Activated CD8-positive, alpha-beta memory T cell treated with anti-CD3 and anti-CD28 coated beads, Interleukin-2, amount 10 ng/mL, durations not matched to agents 7 days and 5 days (primary cell): ENCODE measurements at regions not wholly inside any gene's neighbourhood (a gene's known extent, or its start where the extent isn't known, plus 50 kb on each side); places are given as distances from the start of the nearest gene placed in this dataset.

Experiments
- ATAC-seq: fragments of 150-1000 bp; cut with Tn5 transposase; one replicate; pipeline ENCODE4 v1.10.0; 2021; ENCODE audit warnings: moderate library complexity
- CTCF ChIA-PET: fragments of 350-600 bp; sonication (Branson Sonifier 250); formaldehyde crosslinking; loops from one replicate; lab custom pipeline; 2021; ENCODE audit warnings: antibody characterized with exemption; lab: Charles Lee
- DNase-seq: peaks from one replicate; pipeline ENCODE4 v3.0.0-alpha.2; 2020
- H3K27ac Mint-ChIP-seq: one replicate; pipeline ENCODE4 v1.8.0; 2021; ENCODE audit warnings: mild to moderate bottlenecking, mixed read lengths
- H3K27me3 Mint-ChIP-seq: one replicate; pipeline ENCODE4 v1.8.0; 2021; ENCODE audit warnings: mixed read lengths
- H3K36me3 Mint-ChIP-seq: one replicate; pipeline ENCODE4 v1.8.0; 2021; ENCODE audit warnings: mild to moderate bottlenecking, mixed read lengths
- H3K4me1 Mint-ChIP-seq: one replicate; pipeline ENCODE4 v1.8.0; 2021; ENCODE audit warnings: mixed read lengths
- H3K4me3 Mint-ChIP-seq: one replicate; pipeline ENCODE4 v1.8.0; 2021; ENCODE audit warnings: mild to moderate bottlenecking, moderate library complexity, mixed read lengths
- H3K9me3 Mint-ChIP-seq: one replicate; pipeline ENCODE4 v1.8.0; 2022; ENCODE audit warnings: low read depth, mixed read lengths

- Mint-ChIP-seq H3K27ac (no peak overlapping the region), H3K36me3 (no peaks in the 10 kb centered on the region), H3K9me3 (no peaks in the 10 kb centered on the region), H3K27me3 (peaks cover 35% of the 10 kb centered on the region), H3K4me3 (no peak overlapping the region), H3K4me1 (no peaks in the 10 kb centered on the region)
- CTCF ChIA-PET = interaction anchor here (1.0 kb wide), 1 partner anchor 97 kb away, joined by 3 read pairs; no protein-coding TSS in a partner anchor
- ATAC-seq (no peak), DNase-seq (no peak)
These were observed 92.5 kb downstream of the RPL22L1 start for GRCh38 chr3:170777564-170777926.

GRCh38 chr3:170776887-170777563 lies 93.0 kb downstream of the RPL22L1 start:
- H3K27me3 Mint-ChIP-seq = peaks cover 30% of the 10 kb centered on the region
- ATAC-seq (no peak), DNase-seq (no peak)
- H3K36me3 Mint-ChIP-seq = no peaks in the 10 kb centered on the region
- H3K4me3 Mint-ChIP-seq = no peak overlapping the region
- CTCF ChIA-PET = no interaction called here
- H3K27ac Mint-ChIP-seq = no peak overlapping the region
- no peaks in the 10 kb centered on the region for H3K4me1 Mint-ChIP-seq
- H3K9me3 Mint-ChIP-seq = no peaks in the 10 kb centered on the region

GRCh38 chr3:170773682-170774425 lies 96.1 kb downstream of the RPL22L1 start:
- CTCF ChIA-PET = no interaction called here
- H3K27me3 Mint-ChIP-seq = peaks cover 17% of the 10 kb centered on the region
- no peak overlapping the region for H3K27ac Mint-ChIP-seq
- DNase-seq (no peak), ATAC-seq (no peak)
- H3K9me3 Mint-ChIP-seq = no peaks in the 10 kb centered on the region
- peaks cover under 1% of the 10 kb centered on the region for H3K4me1 Mint-ChIP-seq
- H3K4me3 Mint-ChIP-seq = no peak overlapping the region
- H3K36me3 Mint-ChIP-seq = no peaks in the 10 kb centered on the region

- H3K9me3 Mint-ChIP-seq = no peaks in the 10 kb centered on the region
- H3K4me1 Mint-ChIP-seq = peaks cover 6% of the 10 kb centered on the region
- no peaks in the 10 kb centered on the region for H3K36me3 Mint-ChIP-seq
- CTCF ChIA-PET = no interaction called here
- DNase-seq (no peak), ATAC-seq (no peak)
- peaks cover 9% of the 10 kb centered on the region for H3K27me3 Mint-ChIP-seq
- no peak overlapping the region for H3K27ac Mint-ChIP-seq
- H3K4me3 Mint-ChIP-seq = no peak overlapping the region
These were observed 97.8 kb downstream of the RPL22L1 start for GRCh38 chr3:170772175-170772574.

- no peak overlapping the region for H3K4me3 Mint-ChIP-seq
- CTCF ChIA-PET = interaction anchor here (1.5 kb wide), 1 partner anchor 142 kb away, joined by 3 read pairs; no protein-coding TSS in a partner anchor
- H3K27ac Mint-ChIP-seq = no peak overlapping the region
- no peaks in the 10 kb centered on the region for H3K9me3 Mint-ChIP-seq
- peaks cover 5% of the 10 kb centered on the region for H3K27me3 Mint-ChIP-seq
- H3K36me3 Mint-ChIP-seq = no peaks in the 10 kb centered on the region
- DNase-seq = no peak
- peaks cover 6% of the 10 kb centered on the region for H3K4me1 Mint-ChIP-seq
- ATAC-seq = peak; percentile 39
These were observed 101.6 kb downstream of the RPL22L1 start for GRCh38 chr3:170768334-170768801.

GRCh38 chr3:170767576-170767941 lies 102.4 kb downstream of the RPL22L1 start:
- Mint-ChIP-seq H3K4me1 (peaks cover 6% of the 10 kb centered on the region), H3K9me3 (no peaks in the 10 kb centered on the region), H3K36me3 (no peaks in the 10 kb centered on the region), H3K4me3 (no peak overlapping the region), H3K27me3 (peaks cover 5% of the 10 kb centered on the region), H3K27ac (no peak overlapping the region)
- DNase-seq (no peak), ATAC-seq (no peak)
- CTCF ChIA-PET = interaction anchor here (1.5 kb wide), 1 partner anchor 141 kb away, joined by 3 read pairs; no protein-coding TSS in a partner anchor

- Mint-ChIP-seq H3K4me3 (no peak overlapping the region), H3K36me3 (no peaks in the 10 kb centered on the region), H3K4me1 (peaks cover 6% of the 10 kb centered on the region), H3K27ac (no peak overlapping the region), H3K27me3 (peaks cover 7% of the 10 kb centered on the region), H3K9me3 (no peaks in the 10 kb centered on the region)
- no peak for ATAC-seq
- DNase-seq = no peak
- CTCF ChIA-PET = interaction anchor here (1.5 kb wide), 1 partner anchor 140 kb away, joined by 3 read pairs; no protein-coding TSS in a partner anchor
These were observed 103.0 kb downstream of the RPL22L1 start for GRCh38 chr3:170766823-170767575.

GRCh38 chr3:170766253-170766652 lies 103.7 kb downstream of the RPL22L1 start:
- Mint-ChIP-seq H3K4me1 (peaks cover 6% of the 10 kb centered on the region), H3K4me3 (no peak overlapping the region), H3K9me3 (no peaks in the 10 kb centered on the region), H3K27ac (no peak overlapping the region), H3K27me3 (peaks cover 9% of the 10 kb centered on the region), H3K36me3 (no peaks in the 10 kb centered on the region)
- DNase-seq (no peak), ATAC-seq (no peak)
- CTCF ChIA-PET = no interaction called here

GRCh38 chr3:170765419-170766078 lies 104.4 kb downstream of the RPL22L1 start:
- Mint-ChIP-seq H3K36me3 (no peaks in the 10 kb centered on the region), H3K27me3 (peaks cover 9% of the 10 kb centered on the region), H3K9me3 (no peaks in the 10 kb centered on the region), H3K4me1 (peaks cover 6% of the 10 kb centered on the region), H3K27ac (no peak overlapping the region), H3K4me3 (no peak overlapping the region)
- no peak for ATAC-seq
- CTCF ChIA-PET = no interaction called here
- DNase-seq = no peak

- no peak for ATAC-seq
- no peak for DNase-seq
- Mint-ChIP-seq H3K36me3 (no peaks in the 10 kb centered on the region), H3K4me1 (peaks cover 6% of the 10 kb centered on the region), H3K27ac (no peak overlapping the region), H3K27me3 (peaks cover 9% of the 10 kb centered on the region), H3K4me3 (no peak overlapping the region), H3K9me3 (no peaks in the 10 kb centered on the region)
- CTCF ChIA-PET = no interaction called here
These were observed 106.0 kb downstream of the RPL22L1 start for GRCh38 chr3:170764017-170764416.

GRCh38 chr3:170762064-170762463 lies 107.9 kb downstream of the RPL22L1 start:
- H3K27ac Mint-ChIP-seq = no peak overlapping the region

GRCh38 chr3:170761103-170761502 lies 108.9 kb downstream of the RPL22L1 start:
- H3K27me3 Mint-ChIP-seq = peaks cover 8% of the 10 kb centered on the region
- H3K4me3 Mint-ChIP-seq = no peak overlapping the region
- CTCF ChIA-PET = no interaction called here
- H3K4me1 Mint-ChIP-seq = no peaks in the 10 kb centered on the region
- H3K36me3 Mint-ChIP-seq = no peaks in the 10 kb centered on the region
- no peak for ATAC-seq
- no peak overlapping the region for H3K27ac Mint-ChIP-seq
- no peak for DNase-seq
- H3K9me3 Mint-ChIP-seq = no peaks in the 10 kb centered on the region

More at GRCh38 chr3:170762064-170762463, 107.9 kb downstream of the RPL22L1 start:
- CTCF ChIA-PET = no interaction called here
- Mint-ChIP-seq H3K27me3 (peaks cover 9% of the 10 kb centered on the region), H3K9me3 (no peaks in the 10 kb centered on the region), H3K36me3 (no peaks in the 10 kb centered on the region), H3K4me1 (no peaks in the 10 kb centered on the region), H3K4me3 (no peak overlapping the region)
- ATAC-seq (no peak), DNase-seq (no peak)

GRCh38 chr3:170760174-170760526 lies 109.8 kb downstream of the RPL22L1 start:
- CTCF ChIA-PET = interaction anchor here (1.0 kb wide), 1 partner anchor 52 kb away, joined by 5 read pairs; no protein-coding TSS in a partner anchor
- no peak for ATAC-seq
- Mint-ChIP-seq H3K4me1 (no peaks in the 10 kb centered on the region), H3K4me3 (no peak overlapping the region), H3K27ac (no peak overlapping the region), H3K9me3 (no peaks in the 10 kb centered on the region), H3K36me3 (no peaks in the 10 kb centered on the region), H3K27me3 (peaks cover 8% of the 10 kb centered on the region)
- no peak for DNase-seq
